ENCODE measurements at regions not wholly inside any gene's neighbourhood (a gene's known extent, or its start where the extent isn't known, plus 50 kb on each side); places are given as distances from the start of the nearest gene placed in this dataset.
"Not testable (repeated sequence)": the region's sequence is repeated elsewhere in the genome, so short reads cannot be mapped to it uniquely, and the experiment has no call there.

DNA sequence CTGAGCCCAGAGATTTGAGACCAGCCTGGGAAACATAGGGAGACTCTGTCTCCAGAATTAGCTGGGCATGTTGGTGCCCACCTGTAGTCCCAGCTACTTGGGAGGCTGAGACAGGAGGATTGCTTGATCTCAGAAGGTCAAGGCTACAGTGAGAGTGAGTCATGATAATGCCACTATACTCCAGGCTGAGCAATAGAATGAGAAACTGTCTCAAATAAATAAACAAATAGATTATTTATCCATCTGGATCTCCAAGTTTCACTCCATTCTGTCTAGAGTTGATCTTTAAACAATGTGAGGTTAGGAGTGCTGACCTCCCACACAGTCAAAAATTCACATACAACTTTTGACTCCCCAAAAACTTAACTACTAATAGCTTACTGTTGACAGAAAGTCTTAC, 106.8 kb upstream of the PALMD start:
- DNase-seq (ENCODE audit: low spot score) = no peak

GRCh38 chr1:99540744-99541143, 105.2 kb upstream of the PALMD start:
- DNase-seq (ENCODE audit: low spot score) = no peak

DNA sequence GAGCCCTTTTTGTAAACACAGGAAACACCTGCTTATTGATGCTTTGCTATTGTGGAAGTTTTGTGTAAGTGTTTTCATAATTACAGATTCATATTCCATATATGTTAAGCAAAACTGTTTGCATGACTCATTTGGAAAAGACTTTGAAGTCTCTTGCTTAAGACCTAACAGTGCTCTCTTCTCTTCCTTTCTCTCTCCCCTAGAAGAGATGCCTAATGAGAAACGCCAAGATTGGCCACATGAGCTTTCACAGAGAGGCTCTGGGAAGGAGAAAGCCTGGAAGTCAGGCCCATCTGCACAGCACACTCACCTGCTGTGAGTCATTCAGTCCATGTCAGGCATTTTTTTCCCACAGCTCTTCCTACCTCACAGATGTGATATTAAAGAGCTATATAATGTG, 101.6 kb upstream of the PALMD start:
- no peak for DNase-seq (ENCODE audit: low spot score)

- DNase-seq (ENCODE audit: low spot score) = no peak
Observed at GRCh38 chr1:99546432-99547416, 99.2 kb upstream of the PALMD start.

- no peak for DNase-seq (ENCODE audit: low spot score)
Observed at GRCh38 chr1:99548943-99549605, 96.8 kb upstream of the PALMD start.

DNA sequence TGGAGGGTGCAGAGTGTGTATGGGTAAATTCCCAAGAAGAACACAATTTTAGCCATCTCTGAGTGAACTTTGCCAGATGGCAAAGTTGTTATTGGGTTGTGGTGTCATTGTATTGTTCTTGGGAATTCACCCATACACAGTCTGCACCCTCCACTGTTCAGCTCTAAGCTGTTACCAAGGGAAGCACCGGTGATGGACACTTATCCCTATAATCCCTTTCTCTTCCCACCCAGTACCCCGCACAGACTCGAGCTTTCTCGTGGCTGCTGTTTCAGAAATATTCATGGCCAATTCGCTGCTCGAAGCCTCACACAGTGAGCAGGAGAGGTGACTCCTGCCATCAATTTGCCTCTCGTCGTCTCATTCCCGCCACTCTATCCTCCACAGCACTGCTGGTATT, 95.7 kb upstream of the PALMD start:
- DNase-seq (ENCODE audit: low spot score) = no peak

DNA sequence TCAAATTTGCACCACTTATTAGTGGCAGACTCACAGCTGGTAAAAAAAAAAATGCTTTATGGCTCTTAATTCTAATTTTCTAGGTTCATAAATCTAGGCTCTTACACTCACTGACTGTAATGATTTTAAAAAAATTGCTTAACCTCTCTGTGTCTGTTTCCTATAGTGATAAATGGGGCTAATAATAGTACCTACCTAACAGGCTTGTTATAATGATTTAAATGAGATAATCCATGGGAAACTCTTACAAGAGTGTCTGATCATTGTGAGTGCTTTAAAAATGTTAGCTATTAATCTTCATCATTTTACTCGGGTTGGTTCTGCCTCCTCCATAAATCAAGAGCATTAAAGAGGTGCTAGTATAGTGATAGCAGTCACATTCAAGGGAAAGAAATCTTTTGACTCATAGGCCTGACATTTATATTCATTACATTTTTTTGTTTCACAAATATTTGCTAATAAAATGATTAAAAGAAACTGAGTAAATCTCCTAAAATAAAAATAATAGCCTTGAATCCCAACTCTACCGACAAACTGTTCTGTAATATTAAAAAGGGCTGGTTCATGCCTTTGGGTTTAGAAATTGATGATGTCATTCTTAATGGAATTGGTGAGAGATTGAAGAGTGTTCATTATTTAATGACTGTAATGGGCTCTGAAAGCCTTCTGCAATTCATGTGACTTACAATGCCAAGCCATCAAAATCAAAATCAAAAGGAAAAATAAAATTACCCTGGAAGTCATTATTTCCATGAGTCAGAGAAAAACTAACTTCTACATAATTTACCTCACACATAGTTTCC, 93.9 kb upstream of the PALMD start:
- no peak for DNase-seq (ENCODE audit: low spot score)

DNA sequence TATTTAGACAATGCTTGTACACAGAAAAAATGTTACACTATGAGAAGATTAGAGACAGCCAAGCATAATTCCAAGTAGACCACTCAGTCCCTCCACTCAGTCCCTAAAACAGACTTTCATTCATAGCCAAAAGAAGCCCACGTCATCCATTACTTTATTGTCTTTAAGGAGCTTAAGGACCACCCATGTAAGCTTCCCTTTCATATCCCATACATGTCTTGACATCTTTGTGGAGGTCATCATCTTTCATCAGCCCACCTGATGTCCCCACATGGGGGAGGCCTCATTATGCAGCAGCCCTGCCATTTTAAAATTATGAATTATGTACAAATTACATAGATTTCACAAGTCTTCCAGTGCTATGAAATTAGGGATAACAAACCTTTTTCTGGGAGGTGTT, 92.6 kb upstream of the PALMD start:
- DNase-seq (ENCODE audit: low spot score) = no peak

DNA sequence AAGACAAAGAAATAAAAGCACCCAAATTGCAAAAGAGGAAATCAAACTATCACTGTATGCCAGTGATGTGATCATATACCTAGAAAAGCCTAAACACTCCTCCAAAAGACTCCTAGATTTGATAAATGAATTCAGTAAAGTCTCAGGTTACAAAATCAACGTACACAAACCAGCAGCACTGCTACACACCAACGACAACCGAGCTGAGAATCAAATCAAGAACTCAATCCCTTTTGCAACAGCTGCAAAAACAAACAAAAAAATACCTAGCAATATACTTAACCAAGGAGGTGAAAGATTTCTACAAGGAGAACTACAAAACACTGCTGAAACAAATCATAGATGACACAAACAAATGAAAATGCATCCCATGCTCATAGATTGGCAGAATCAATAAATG, 92.1 kb upstream of the PALMD start:
- DNase-seq (ENCODE audit: low spot score) = not testable (repeated sequence)

DNA sequence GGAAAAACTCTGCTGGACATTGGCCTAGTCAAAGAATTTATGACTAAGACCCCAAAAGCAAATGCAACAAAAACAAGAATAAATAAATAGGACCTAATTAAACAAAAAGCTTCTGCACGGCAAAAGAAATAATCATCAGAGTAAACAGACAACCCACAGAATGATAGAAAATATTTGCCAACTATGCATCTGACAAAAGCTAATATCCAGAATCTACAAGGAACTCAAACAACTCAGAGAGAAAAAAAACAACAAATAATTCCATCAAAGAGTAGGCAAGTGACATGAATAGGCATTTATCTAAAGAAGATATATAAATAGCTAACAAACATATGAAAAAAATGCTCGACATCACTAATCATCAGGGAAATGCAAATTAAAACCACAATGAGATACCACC, 91.2 kb upstream of the PALMD start:
- no peak for DNase-seq (ENCODE audit: low spot score)

DNA sequence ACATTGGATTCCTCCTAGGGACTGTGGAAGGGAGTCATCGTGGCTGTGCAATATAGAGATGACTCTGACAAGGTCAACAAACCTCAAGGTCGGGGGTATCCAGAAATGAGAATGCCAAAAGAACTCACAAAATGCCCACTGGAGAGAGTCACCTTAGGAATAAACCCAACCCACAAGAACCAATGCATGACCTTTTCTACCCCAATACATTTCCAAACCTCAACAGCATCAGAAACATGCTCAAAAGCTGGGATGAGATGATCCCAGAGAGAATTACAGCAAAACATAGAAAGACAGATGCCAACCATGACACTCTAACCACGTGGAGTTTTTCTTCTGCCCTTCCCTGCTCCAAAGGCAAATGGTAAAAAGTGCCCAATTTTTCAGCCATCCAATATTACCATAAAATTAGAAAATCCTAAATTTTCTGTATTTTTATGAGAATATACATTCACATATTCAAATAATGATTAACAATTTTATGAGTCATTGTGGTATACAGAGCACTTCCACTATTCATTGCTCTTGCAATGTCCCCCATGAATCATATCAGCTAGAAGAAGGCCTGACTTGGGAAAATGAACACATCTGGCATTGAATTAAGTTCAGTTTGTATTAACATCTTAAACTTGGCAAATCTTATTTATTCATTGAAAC, 88.2 kb upstream of the PALMD start:
- DNase-seq (ENCODE audit: low spot score) = peak; percentile 47

- no peak for DNase-seq (ENCODE audit: low spot score)
Observed at GRCh38 chr1:99559166-99559565, 86.7 kb upstream of the PALMD start.

DNA sequence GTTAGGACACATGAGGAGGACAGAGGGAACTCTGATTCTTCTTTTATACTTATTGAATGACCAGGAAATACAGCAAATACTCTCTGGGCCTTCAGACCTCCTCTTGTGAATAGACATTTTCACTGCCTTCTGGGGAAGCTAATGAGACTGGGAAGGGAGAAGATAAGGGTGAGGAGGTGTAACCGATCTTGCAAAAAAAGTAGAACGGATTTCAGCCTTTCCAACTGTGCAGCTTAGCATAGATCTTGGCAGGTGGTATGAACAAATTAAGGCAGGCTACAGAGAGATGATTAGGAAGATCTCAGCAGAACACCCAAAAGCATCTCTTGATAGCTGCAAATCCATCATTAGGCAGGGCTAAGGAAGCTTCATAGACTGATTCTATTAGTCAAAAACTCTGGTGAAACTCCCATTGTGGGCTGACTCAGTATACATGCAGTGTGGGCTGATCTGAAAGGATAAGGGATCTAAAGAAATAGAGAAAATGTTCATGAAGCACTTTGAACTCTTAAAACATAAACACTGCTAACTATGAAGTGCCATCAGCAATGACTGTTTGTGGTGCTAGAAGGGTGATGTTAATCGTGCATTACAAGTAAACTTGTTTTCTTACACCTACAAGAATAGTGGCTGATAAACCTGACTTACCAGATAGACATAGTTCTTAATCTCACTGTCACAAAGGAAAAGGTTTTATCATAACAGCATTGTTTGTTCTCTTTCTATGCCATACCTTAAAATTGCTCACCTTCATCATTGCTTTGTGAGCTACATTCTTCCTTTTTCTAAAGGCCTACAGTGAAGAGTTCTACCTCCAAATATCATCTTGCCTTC, 85.5 kb upstream of the PALMD start:
- no peak for DNase-seq (ENCODE audit: low spot score)

DNA sequence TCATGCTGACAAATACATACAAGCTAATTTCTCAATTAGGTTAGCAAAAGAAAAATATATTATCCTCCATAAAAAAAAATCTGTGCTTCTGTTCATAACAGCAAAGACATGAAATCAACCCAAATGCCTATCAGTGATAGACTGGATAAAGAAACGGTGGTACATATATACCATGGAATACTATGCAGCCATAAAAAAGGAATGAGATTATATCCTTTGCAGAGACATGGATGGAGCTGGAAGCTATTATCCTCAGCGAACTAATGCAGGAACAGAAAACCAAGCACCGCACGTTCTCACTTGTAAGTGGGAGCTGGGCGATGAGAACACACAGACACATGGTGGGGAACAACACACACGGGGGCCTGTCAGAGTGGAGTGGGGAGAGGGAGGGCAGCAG, 84.0 kb upstream of the PALMD start:
- DNase-seq (ENCODE audit: low spot score) = no peak

- no peak for DNase-seq (ENCODE audit: low spot score)
Observed at GRCh38 chr1:99565606-99566289, 80.2 kb upstream of the PALMD start.

DNA sequence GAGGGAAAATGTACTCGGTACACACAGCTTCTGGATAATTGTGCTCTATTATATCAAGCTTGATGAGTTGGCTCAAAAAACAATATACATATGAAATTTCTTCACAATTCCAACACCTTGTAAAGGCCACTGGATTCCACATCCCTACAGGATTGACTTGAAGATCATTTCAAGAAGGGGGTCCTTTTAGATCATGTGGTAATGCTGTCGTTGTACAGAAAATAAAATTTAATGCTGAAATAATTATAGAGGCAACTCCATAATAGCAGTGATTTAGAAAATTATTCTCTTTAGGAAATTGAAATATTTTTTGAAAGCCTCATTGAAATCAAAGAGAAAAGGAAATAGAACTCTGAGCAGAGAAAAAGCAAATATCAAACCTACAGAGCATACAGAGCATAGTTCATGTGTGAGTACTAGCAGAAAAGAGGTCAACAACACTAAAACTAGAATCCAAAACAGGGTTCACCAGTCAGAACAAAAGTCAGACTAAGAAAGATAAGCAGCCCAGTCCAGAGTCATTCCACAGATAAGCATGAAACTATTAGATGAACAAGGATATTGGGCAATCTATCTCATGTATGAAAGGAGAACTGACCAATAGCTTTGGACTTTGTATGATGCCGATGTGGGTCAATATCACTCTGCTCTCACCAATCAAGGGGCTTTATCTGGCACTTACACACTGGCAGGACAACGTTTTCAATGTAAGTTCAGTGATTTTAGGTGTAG, 79.5 kb upstream of the PALMD start:
- DNase-seq (ENCODE audit: low spot score) = no peak

DNA sequence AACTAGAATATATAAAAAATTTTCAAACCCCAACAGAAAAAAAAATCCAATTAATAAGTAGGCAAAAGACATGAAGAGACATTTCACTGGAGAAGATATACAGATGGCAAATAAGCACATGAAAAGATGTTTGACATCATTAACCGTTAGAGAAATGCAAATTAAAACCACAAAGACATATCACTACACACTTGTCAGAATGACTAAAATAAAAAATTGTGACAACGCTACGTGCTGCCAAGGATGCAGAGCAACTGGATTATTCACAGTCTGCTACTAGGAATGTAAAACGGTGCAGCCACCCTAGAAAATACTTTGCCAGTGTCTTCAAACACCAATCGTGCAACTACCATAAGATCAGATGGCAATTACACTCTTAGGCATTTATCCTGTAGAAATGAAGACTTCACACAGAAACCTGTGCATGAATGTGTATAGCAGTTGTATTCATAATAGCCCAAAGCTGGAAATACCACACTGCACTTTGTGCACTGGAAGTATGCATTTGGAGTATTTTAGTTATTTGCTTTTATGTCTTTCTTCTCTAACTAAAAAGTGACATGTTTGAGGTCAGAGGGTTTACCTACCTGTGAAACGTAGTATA, 75.3 kb upstream of the PALMD start:
- no peak for DNase-seq (ENCODE audit: low spot score)

DNA sequence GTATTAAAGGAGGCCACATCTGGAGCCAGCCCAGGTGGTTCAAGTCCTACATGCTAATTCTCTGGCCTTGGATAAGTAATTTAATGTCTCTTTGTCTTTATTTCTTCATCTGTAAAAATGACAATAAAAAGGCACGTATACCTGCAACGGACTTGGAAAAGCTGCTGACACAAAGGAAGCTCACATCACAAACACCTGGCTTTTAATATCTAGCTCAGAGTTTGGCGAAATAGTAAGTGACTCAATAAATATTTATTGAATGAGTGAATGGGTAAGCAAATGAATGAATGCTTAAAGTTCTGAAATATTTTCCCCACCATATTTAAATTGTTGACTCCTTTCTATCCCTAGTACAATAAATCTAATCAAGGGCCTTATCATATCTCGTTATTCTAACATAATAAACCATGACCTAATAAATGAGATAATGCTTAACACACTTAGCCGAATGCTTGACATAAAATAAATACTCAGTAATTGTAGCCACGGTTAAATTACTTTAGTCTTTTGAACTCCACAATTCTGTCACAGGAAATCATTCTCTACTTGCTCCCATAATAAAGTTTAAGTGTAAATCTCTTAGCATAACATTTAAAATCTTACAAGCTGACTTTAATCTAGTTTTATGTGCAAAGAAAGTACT, 74.7 kb upstream of the PALMD start:
- no peak for DNase-seq (ENCODE audit: low spot score)
